Central memory CD8-positive, alpha-beta T cell (primary cell): ENCODE measurements at regions not wholly inside any gene's neighbourhood (a gene's known extent, or its start where the extent isn't known, plus 50 kb on each side); places are given as distances from the start of the nearest gene placed in this dataset.
"Not testable (repeated sequence)": the region's sequence is repeated elsewhere in the genome, so short reads cannot be mapped to it uniquely, and the experiment has no call there.

Experiments
- ATAC-seq: fragments of 150-1000 bp; cut with Tn5 transposase; replicated peaks from 2 replicates; pipeline ENCODE4 v1.10.0; 2022; ENCODE audit warnings: mild to moderate bottlenecking, moderate FRiP score, moderate number of reproducible peaks; ENCODE audit not compliant: poor library complexity, severe bottlenecking; ENCODE audit errors: extremely low read depth
- DNase-seq, 2 donors: peaks; one replicate each; pipeline ENCODE4 v3.0.0; 2021; ENCODE audit warnings: low spot score in 2 of 2
- H3K27ac Mint-ChIP-seq: one replicate; pipeline ENCODE4 v1.8.0; 2022; ENCODE audit warnings: low read depth, mild to moderate bottlenecking, moderate library complexity, mixed read lengths
- H3K27me3 Mint-ChIP-seq: one replicate; pipeline ENCODE4 v1.8.0; 2022; ENCODE audit warnings: mixed read lengths
- H3K36me3 Mint-ChIP-seq: one replicate; pipeline ENCODE4 v1.8.0; 2022; ENCODE audit warnings: mild to moderate bottlenecking, moderate library complexity, mixed read lengths; ENCODE audit not compliant: insufficient read depth
- H3K4me1 Mint-ChIP-seq: one replicate; pipeline ENCODE4 v1.8.0; 2022; ENCODE audit warnings: mixed read lengths
- H3K4me3 Mint-ChIP-seq: one replicate; pipeline ENCODE4 v1.8.0; 2022; ENCODE audit warnings: mild to moderate bottlenecking, moderate library complexity, mixed read lengths
- H3K9me3 Mint-ChIP-seq: one replicate; pipeline ENCODE4 v1.8.0; 2022; ENCODE audit warnings: mixed read lengths

- H3K4me3 Mint-ChIP-seq, result no peak overlapping the region
- H3K27me3 Mint-ChIP-seq, result peaks cover 42% of the 10 kb centered on the region
- H3K27ac Mint-ChIP-seq, result no peak overlapping the region
- no peaks in the 10 kb centered on the region for H3K9me3 Mint-ChIP-seq
- H3K4me1 Mint-ChIP-seq, result no peaks in the 10 kb centered on the region
- ATAC-seq (no peak), DNase-seq (no peak)
- H3K36me3 Mint-ChIP-seq, result no peaks in the 10 kb centered on the region
These were observed 189.4 kb upstream of the ARID1B start for GRCh38 chr6:156587751-156588301.

- Mint-ChIP-seq H3K27ac (no peak overlapping the region), H3K9me3 (no peaks in the 10 kb centered on the region), H3K4me1 (no peaks in the 10 kb centered on the region), H3K27me3 (peaks cover 41% of the 10 kb centered on the region), H3K4me3 (no peak overlapping the region), H3K36me3 (no peaks in the 10 kb centered on the region)
- DNase-seq, result no peak
- no peak for ATAC-seq
These were observed 190.1 kb upstream of the ARID1B start for GRCh38 chr6:156587071-156587470.

GRCh38 chr6:156585859-156586258, 191.3 kb upstream of the ARID1B start:
- no peak for ATAC-seq
- Mint-ChIP-seq H3K36me3 (no peaks in the 10 kb centered on the region), H3K9me3 (no peaks in the 10 kb centered on the region), H3K27me3 (peaks cover 42% of the 10 kb centered on the region), H3K4me1 (no peaks in the 10 kb centered on the region), H3K27ac (no peak overlapping the region), H3K4me3 (no peak overlapping the region)
- no peak for DNase-seq

- H3K36me3 Mint-ChIP-seq, H3K27ac Mint-ChIP-seq: not testable (repeated sequence)
These were observed 193.1 kb upstream of the ARID1B start for GRCh38 chr6:156584121-156584520.

GRCh38 chr6:156583083-156583482, 194.1 kb upstream of the ARID1B start:
- H3K4me1 Mint-ChIP-seq, result no peaks in the 10 kb centered on the region
- H3K27ac Mint-ChIP-seq, result no peak overlapping the region
- peaks cover 56% of the 10 kb centered on the region for H3K27me3 Mint-ChIP-seq
- H3K9me3 Mint-ChIP-seq, result no peaks in the 10 kb centered on the region
- no peak for ATAC-seq
- H3K4me3 Mint-ChIP-seq, result no peak overlapping the region
- no peaks in the 10 kb centered on the region for H3K36me3 Mint-ChIP-seq
- DNase-seq, result no peak

More at GRCh38 chr6:156584121-156584520, 193.1 kb upstream of the ARID1B start:
- H3K9me3 Mint-ChIP-seq, H3K4me3 Mint-ChIP-seq, ATAC-seq, H3K4me1 Mint-ChIP-seq, DNase-seq: not testable (repeated sequence)
- peaks cover 45% of the 10 kb centered on the region for H3K27me3 Mint-ChIP-seq

- Mint-ChIP-seq H3K4me1 (no peaks in the 10 kb centered on the region), H3K27me3 (peaks cover 59% of the 10 kb centered on the region), H3K27ac (no peak overlapping the region), H3K36me3 (no peaks in the 10 kb centered on the region), H3K9me3 (no peaks in the 10 kb centered on the region), H3K4me3 (no peak overlapping the region)
- no peak for ATAC-seq
- no peak for DNase-seq
These were observed 194.6 kb upstream of the ARID1B start for GRCh38 chr6:156582509-156582992.

- Mint-ChIP-seq H3K27me3 (peaks cover 83% of the 10 kb centered on the region), H3K4me3 (no peak overlapping the region), H3K27ac (no peak overlapping the region), H3K4me1 (no peaks in the 10 kb centered on the region), H3K36me3 (no peaks in the 10 kb centered on the region), H3K9me3 (no peaks in the 10 kb centered on the region)
- ATAC-seq (no peak), DNase-seq (no peak)
These were observed 197.6 kb upstream of the ARID1B start for GRCh38 chr6:156579564-156579963.

- DNase-seq (no peak), ATAC-seq (no peak)
- Mint-ChIP-seq H3K9me3 (no peaks in the 10 kb centered on the region), H3K27ac (no peak overlapping the region), H3K36me3 (no peaks in the 10 kb centered on the region), H3K4me3 (no peak overlapping the region), H3K4me1 (no peaks in the 10 kb centered on the region), H3K27me3 (peaks cover 86% of the 10 kb centered on the region)
These were observed 199.4 kb upstream of the ARID1B start for GRCh38 chr6:156577749-156578148.

GRCh38 chr6:156575361-156575760, 201.8 kb upstream of the ARID1B start:
- Mint-ChIP-seq H3K36me3 (no peaks in the 10 kb centered on the region), H3K4me3 (no peak overlapping the region), H3K9me3 (no peaks in the 10 kb centered on the region), H3K27me3 (peaks cover 86% of the 10 kb centered on the region), H3K4me1 (no peaks in the 10 kb centered on the region), H3K27ac (no peak overlapping the region)
- no peak for DNase-seq
- no peak for ATAC-seq

- ATAC-seq, result no peak
- Mint-ChIP-seq H3K4me3 (no peak overlapping the region), H3K27ac (no peak overlapping the region)
These were observed 212.4 kb upstream of the ARID1B start for GRCh38 chr6:156564807-156565149.

GRCh38 chr6:156564127-156564806, 212.9 kb upstream of the ARID1B start:
- DNase-seq (peak; percentile 55 to 72), ATAC-seq (peak; percentile 78)
- Mint-ChIP-seq H3K27me3 (peaks cover 74% of the 10 kb centered on the region), H3K27ac (no peak overlapping the region), H3K36me3 (no peaks in the 10 kb centered on the region), H3K4me3 (no peak overlapping the region), H3K9me3 (no peaks in the 10 kb centered on the region), H3K4me1 (no peaks in the 10 kb centered on the region)

More at GRCh38 chr6:156564807-156565149, 212.4 kb upstream of the ARID1B start:
- H3K27me3 Mint-ChIP-seq, result peaks cover 74% of the 10 kb centered on the region
- H3K4me1 Mint-ChIP-seq, result no peaks in the 10 kb centered on the region
- DNase-seq, result no peak
- H3K9me3 Mint-ChIP-seq, result no peaks in the 10 kb centered on the region
- H3K36me3 Mint-ChIP-seq, result no peaks in the 10 kb centered on the region

- DNase-seq, result no peak
- ATAC-seq, result no peak
- Mint-ChIP-seq H3K36me3 (no peaks in the 10 kb centered on the region), H3K4me1 (no peaks in the 10 kb centered on the region), H3K9me3 (no peaks in the 10 kb centered on the region), H3K27ac (no peak overlapping the region), H3K4me3 (no peak overlapping the region), H3K27me3 (peaks cover 74% of the 10 kb centered on the region)
These were observed 213.5 kb upstream of the ARID1B start for GRCh38 chr6:156563714-156564113.

- Mint-ChIP-seq H3K4me1 (no peaks in the 10 kb centered on the region), H3K9me3 (no peaks in the 10 kb centered on the region), H3K27ac (no peak overlapping the region), H3K4me3 (no peak overlapping the region), H3K27me3 (peaks cover 69% of the 10 kb centered on the region), H3K36me3 (no peaks in the 10 kb centered on the region)
- ATAC-seq, result no peak
- DNase-seq, result no peak
These were observed 214.5 kb upstream of the ARID1B start for GRCh38 chr6:156562636-156563035.
